ENCODE measurements at regions not wholly inside any gene's neighbourhood (a gene's known extent, or its start where the extent isn't known, plus 50 kb on each side); places are given as distances from the start of the nearest gene placed in this dataset.
"Not testable (repeated sequence)": the region's sequence is repeated elsewhere in the genome, so short reads cannot be mapped to it uniquely, and the experiment has no call there.

GRCh38 chr12:94817695-94818075 is 167.3 kb upstream of the TMCC3 start:
- Histone ChIP-seq H3K4me2 (peak overlapping the region; percentile 31; the same call in 1 of the 2 replicates), H3K27ac (0 out of 2 replicates have a peak overlapping the region, but pooled peaks have one; percentile 18), H3K9me3 (peaks cover 11% of the 10 kb centered on the region), H3K4me1 (peaks cover 8% of the 10 kb centered on the region; the same call in 1 of the 2 replicates), H3K4me3 (no peak overlapping the region), H3K9ac (no peak overlapping the region), H3K27me3 (no peaks in the 10 kb centered on the region), H4K20me1 (no peaks in the 10 kb centered on the region), H3K36me3 (no peaks in the 10 kb centered on the region)
- no peak for TF ChIP-seq Cebpa-rat (IDR thresholded peaks at IDR 0.05)

DNA sequence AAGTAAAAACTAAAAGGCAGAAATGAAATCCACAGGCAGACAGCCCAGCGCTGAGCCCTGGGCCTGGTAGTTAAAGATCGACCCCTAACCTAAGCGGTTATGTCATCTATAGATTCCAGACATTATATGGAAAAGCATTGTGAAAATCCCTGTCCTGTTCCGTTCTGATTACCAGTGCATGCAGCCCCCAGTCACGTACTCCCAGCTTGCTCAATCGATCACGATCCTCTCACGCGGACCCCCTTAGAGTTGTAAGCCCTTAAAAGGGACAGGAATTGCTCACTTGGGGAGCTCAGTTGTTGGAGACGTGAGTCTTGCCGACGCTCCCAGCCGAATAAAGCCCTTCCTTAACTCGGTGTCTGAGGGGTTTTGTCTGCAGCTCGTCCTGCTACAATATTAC is 166.8 kb upstream of the TMCC3 start:
- H3K9ac ChIP-seq, H3K4me2 ChIP-seq: not testable (repeated sequence)

DNA sequence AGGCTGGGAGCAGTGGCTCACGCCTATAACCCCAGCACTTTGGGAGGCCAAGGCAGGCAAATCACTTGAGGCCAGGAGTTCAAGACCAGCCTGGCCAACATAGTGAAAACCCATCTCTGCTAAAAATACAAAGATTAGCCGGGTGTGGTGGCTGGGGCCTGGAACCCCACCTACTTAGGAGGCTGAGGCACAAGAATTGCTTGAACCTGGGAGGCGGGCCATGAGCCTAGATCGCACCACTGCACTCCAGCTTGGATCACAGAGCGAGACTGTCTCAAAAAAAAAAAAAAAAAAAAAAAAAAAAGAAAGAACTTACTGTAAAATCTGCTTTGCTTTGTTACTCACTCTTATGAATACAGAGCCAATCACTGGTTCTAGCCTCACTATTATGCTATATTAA is 166.4 kb upstream of the TMCC3 start:
- H3K4me1 ChIP-seq, H3K9ac ChIP-seq, H3K4me3 ChIP-seq, H4K20me1 ChIP-seq, H3K4me2 ChIP-seq, H3K27ac ChIP-seq, H3K36me3 ChIP-seq, H3K27me3 ChIP-seq: not testable (repeated sequence)
- H3K9me3 ChIP-seq = peaks cover 21% of the 10 kb centered on the region

More for the DNA sequence above, 166.8 kb upstream of the TMCC3 start:
- not testable (repeated sequence) for H3K36me3 ChIP-seq, H3K27ac ChIP-seq, H3K27me3 ChIP-seq, H3K4me1 ChIP-seq, H4K20me1 ChIP-seq, H3K4me3 ChIP-seq
- H3K9me3 ChIP-seq = peaks cover 16% of the 10 kb centered on the region

DNA sequence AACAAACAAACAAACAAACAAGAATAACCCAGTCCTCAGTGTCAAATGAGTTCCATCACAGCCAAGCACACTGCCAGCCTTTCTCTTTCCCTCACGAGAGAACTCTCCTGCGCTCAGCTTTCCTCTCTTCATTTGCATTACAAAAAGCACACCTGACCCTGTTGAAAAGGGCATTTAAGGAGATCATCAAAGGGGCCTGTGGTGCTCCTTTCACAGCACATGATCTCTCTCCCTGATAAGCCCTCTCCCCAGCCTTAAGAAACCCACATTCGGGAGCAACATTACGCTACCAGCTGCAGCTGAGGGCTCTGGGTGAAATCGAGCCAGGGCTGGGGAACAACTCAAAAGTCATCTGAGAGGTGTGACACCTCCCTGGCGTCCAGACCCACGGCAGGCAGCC is 165.6 kb upstream of the TMCC3 start:
- no peak overlapping the region for H3K4me2 ChIP-seq

GRCh38 chr12:94815450-94815849 is 165.1 kb upstream of the TMCC3 start:
- Histone ChIP-seq H3K27ac (no peak overlapping the region), H3K27me3 (no peaks in the 10 kb centered on the region), H3K4me3 (no peak overlapping the region), H3K4me2 (no peak overlapping the region), H3K36me3 (no peaks in the 10 kb centered on the region), H3K4me1 (peaks cover 8% of the 10 kb centered on the region; the same call in 1 of the 2 replicates), H3K9ac (no peak overlapping the region), H3K9me3 (peaks cover 25% of the 10 kb centered on the region), H4K20me1 (no peaks in the 10 kb centered on the region)
- no peak for TF ChIP-seq Cebpa-rat (IDR thresholded peaks at IDR 0.05)

More for the DNA sequence above, 165.6 kb upstream of the TMCC3 start:
- Histone ChIP-seq H3K4me3 (no peak overlapping the region), H4K20me1 (no peaks in the 10 kb centered on the region), H3K9me3 (peaks cover 25% of the 10 kb centered on the region), H3K27me3 (no peaks in the 10 kb centered on the region), H3K27ac (no peak overlapping the region), H3K36me3 (no peaks in the 10 kb centered on the region), H3K9ac (no peak overlapping the region), H3K4me1 (peaks cover 8% of the 10 kb centered on the region; the same call in 1 of the 2 replicates)
- no peak for TF ChIP-seq Cebpa-rat (IDR thresholded peaks at IDR 0.05)

GRCh38 chr12:94813314-94813713 is 163.0 kb upstream of the TMCC3 start:
- H4K20me1 ChIP-seq = no peaks in the 10 kb centered on the region
- H3K9ac ChIP-seq = no peak overlapping the region
- H3K27ac ChIP-seq = no peak overlapping the region
- H3K4me2 ChIP-seq = no peak overlapping the region
- no peak for TF ChIP-seq Cebpa-rat (IDR thresholded peaks at IDR 0.05)
- peaks cover 6% of the 10 kb centered on the region; the same call in 1 of the 2 replicates for H3K4me1 ChIP-seq
- no peaks in the 10 kb centered on the region for H3K36me3 ChIP-seq
- no peak overlapping the region for H3K4me3 ChIP-seq
- no peaks in the 10 kb centered on the region for H3K27me3 ChIP-seq
- peaks cover 25% of the 10 kb centered on the region for H3K9me3 ChIP-seq

- Histone ChIP-seq H3K4me1 (no peaks in the 10 kb centered on the region), H3K36me3 (no peaks in the 10 kb centered on the region), H3K4me2 (no peak overlapping the region), H3K9me3 (peaks cover 25% of the 10 kb centered on the region), H3K27ac (no peak overlapping the region), H3K9ac (no peak overlapping the region), H4K20me1 (no peaks in the 10 kb centered on the region), H3K27me3 (no peaks in the 10 kb centered on the region), H3K4me3 (no peak overlapping the region)
- no peak for TF ChIP-seq Cebpa-rat (IDR thresholded peaks at IDR 0.05)
These were observed 162.0 kb upstream of the TMCC3 start for GRCh38 chr12:94812345-94812744.

DNA sequence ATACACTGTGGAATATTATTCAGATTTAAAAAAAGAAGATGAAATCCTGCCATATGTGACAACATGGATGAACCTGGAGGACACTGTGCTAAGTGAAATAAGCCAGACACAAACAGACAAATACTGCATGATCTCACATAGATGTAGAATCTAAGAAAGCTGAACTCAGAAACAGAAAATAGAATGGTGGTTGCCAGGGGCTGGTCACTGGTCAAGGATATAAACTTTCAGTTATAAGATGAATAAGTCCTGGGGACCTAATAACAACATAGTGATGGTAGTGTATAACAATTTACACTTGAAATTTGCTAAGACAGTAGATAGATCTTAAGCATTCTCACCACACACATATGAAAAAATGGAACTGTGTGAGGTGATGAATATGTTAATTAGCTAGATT is 161.3 kb upstream of the TMCC3 start:
- TF ChIP-seq Cebpa-rat (IDR thresholded peaks at IDR 0.05) = no peak
- Histone ChIP-seq H3K4me2 (no peak overlapping the region), H3K27me3 (no peaks in the 10 kb centered on the region), H3K9me3 (peaks cover 25% of the 10 kb centered on the region), H3K4me1 (no peaks in the 10 kb centered on the region), H3K9ac (no peak overlapping the region), H3K4me3 (no peak overlapping the region), H4K20me1 (no peaks in the 10 kb centered on the region), H3K27ac (no peak overlapping the region), H3K36me3 (no peaks in the 10 kb centered on the region)

DNA sequence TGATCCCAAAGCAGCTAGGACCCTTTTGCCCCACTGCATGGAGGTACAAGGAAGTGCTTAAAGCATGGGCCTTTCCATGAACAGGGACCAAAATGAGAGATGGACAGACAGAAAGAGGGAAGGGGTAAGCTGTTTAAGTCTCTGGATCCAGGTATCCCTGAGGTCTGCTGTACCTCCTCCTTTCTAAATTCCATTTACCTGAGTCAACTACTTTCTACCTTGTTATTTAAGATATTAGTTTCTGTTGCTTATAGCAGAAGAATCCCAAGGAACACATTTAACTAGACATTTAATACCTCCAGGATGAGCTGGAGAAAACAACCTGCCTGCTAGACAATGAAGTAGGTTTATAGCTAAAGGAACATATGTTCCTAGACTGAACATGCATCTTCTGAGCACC is 157.6 kb upstream of the TMCC3 start:
- Histone ChIP-seq H3K27ac (no peak overlapping the region), H3K4me2 (no peak overlapping the region), H4K20me1 (no peaks in the 10 kb centered on the region), H3K9me3 (peaks cover 17% of the 10 kb centered on the region), H3K4me3 (no peak overlapping the region), H3K27me3 (no peaks in the 10 kb centered on the region), H3K4me1 (peaks cover 14% of the 10 kb centered on the region; the same call in 1 of the 2 replicates), H3K9ac (no peak overlapping the region), H3K36me3 (no peaks in the 10 kb centered on the region)
- no peak for TF ChIP-seq Cebpa-rat (IDR thresholded peaks at IDR 0.05)

DNA sequence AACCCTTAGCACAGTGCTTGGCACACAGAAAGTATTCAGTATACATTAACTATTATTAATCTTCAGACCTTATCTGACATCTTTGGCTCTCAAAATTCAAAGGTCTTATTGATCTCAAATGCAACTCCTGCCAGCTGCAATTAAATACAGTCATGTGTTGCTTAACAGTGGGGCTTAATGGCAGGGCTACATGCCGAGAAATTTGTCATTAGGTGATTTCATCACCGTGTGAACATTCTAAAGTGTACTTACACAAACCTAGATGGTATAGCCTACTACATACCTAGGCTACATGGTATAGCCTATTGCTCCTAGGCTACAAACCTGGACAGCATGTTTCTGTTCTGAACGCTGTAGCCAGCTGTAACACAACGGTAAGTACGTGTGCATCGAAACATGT is 156.3 kb upstream of the TMCC3 start:
- Histone ChIP-seq H3K27ac (peak overlapping the region; percentile 19; the same call in 1 of the 2 replicates), H3K4me2 (no peak overlapping the region)
- no peak for TF ChIP-seq Cebpa-rat (IDR thresholded peaks at IDR 0.05)

More for the DNA sequence above, 156.3 kb upstream of the TMCC3 start:
- Histone ChIP-seq H3K4me3 (no peak overlapping the region), H4K20me1 (no peaks in the 10 kb centered on the region), H3K9ac (no peak overlapping the region), H3K27me3 (no peaks in the 10 kb centered on the region), H3K9me3 (peaks cover 3% of the 10 kb centered on the region; the same call in 1 of the 2 replicates), H3K4me1 (peaks cover 14% of the 10 kb centered on the region; the same call in 1 of the 2 replicates), H3K36me3 (no peaks in the 10 kb centered on the region)
